H54 (cell line): ENCODE measurements at regions not wholly inside any gene's neighbourhood (a gene's known extent, or its start where the extent isn't known, plus 50 kb on each side); places are given as distances from the start of the nearest gene placed in this dataset.
"Not testable (repeated sequence)": the region's sequence is repeated elsewhere in the genome, so short reads cannot be mapped to it uniquely, and the experiment has no call there.

Experiments used
- DNase-seq: peaks from one replicate; pipeline ENCODE4 v3.0.0; 2011; ENCODE audit warnings: low spot score, mixed read lengths; ENCODE audit not compliant: insufficient read length
- FAIRE-seq: peaks from 3 replicates; lab custom pipeline; 2011; peaks lifted over from hg19 to GRCh38; lab: Jason Lieb, UNC
- POLR2A ChIP-seq: IDR thresholded peaks from 2 replicates; pipeline ENCODE4 v1.6.1; 2011; ENCODE audit warnings: low read depth, mild to moderate bottlenecking, low read length

GRCh38 chr10:61612450-61612849 lies 50.3 kb upstream of the CABCOCO1 start:
- DNase-seq (no peak), FAIRE-seq (no peak)
- no peak for TF ChIP-seq POLR2A

DNA sequence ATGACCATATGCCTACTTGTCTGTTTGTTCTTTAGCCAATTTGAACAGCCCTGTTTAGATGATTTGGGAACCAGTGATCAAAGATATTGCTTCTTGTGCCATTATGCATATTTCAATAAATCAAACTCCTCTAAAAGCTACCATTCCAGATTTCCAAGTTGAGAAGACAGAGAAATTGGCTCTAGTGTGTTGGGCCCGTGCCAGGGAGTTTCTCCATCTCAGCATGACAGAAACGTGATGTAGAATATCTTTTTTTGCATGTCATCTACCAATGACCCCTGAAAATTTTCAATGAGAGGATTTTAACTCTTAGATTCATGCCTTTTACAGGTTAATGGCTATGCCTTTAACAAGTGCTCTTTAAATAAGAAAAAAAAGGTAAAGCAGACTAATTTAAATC lies 50.7 kb upstream of the CABCOCO1 start:
- FAIRE-seq (no peak), DNase-seq (no peak)
- TF ChIP-seq POLR2A = no peak

- no peak for TF ChIP-seq POLR2A
- no peak for DNase-seq
- FAIRE-seq = no peak
Measured at GRCh38 chr10:61609701-61610100, 53.0 kb upstream of the CABCOCO1 start.

DNA sequence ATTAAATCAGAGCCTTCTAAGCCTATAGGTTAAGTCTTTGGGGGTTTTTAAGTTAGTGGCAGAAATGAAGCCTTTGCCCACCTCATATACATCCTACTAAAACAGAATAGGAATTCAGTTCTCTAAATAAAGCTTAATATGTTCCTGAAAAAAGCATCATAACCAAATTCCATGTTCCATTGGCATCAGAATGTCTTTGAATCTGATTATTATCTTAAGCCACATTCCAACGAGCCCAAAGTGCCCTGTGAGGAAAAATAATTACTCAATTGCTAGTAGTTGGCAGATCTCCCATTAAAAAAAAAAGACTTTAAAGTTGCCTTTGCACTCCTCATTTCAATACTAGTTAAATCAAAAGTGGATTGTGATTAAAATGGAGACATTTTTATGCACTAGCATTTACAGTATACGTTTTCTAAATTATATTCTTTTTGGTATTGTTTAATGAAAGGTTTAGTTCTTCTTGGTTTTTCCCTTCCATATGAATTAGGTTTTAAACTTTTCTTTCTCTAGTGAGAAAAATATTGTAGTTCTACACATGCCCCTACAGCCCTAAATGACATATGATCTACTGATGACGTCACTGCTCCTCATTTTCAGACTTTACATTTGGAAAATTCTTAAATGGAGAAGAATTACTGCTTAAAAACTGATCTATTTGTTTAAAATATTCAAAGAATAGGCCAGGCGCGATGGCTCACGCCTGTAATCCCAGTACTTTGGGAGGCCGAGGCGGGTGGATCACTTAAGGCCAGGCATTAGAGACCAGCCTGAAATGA lies 54.3 kb upstream of the CABCOCO1 start:
- no peak for TF ChIP-seq POLR2A
- FAIRE-seq (no peak), DNase-seq (no peak)

GRCh38 chr10:61606959-61607907 lies 55.5 kb upstream of the CABCOCO1 start:
- DNase-seq (no peak), FAIRE-seq (peak; percentile 87)
- TF ChIP-seq POLR2A = no peak

DNA sequence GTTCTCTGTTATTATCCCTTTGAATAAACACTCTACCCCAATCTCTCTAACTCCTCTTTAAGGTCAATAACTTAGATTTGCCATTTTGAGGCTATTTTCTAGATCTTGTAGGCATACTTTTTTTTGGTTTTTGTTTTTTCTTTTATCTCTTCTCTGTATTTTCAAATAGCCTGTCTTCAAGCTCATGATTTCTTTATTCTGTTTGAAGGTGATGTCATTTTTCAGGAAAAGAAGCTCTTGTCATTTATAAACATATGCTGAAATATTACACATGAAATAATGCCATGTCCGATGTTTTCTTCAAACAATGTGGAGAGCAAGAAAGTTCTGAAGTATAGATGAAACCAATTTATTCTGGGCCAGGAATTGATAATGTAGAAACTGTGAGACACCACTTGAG lies 57.5 kb upstream of the CABCOCO1 start:
- FAIRE-seq (no peak), DNase-seq (no peak)
- TF ChIP-seq POLR2A = no peak

GRCh38 chr10:61600399-61600798 lies 62.3 kb upstream of the CABCOCO1 start:
- DNase-seq (no peak), FAIRE-seq (no peak)
- no peak for TF ChIP-seq POLR2A

- FAIRE-seq = no peak
Measured at GRCh38 chr10:61594430-61594829, 68.3 kb upstream of the CABCOCO1 start.

DNA sequence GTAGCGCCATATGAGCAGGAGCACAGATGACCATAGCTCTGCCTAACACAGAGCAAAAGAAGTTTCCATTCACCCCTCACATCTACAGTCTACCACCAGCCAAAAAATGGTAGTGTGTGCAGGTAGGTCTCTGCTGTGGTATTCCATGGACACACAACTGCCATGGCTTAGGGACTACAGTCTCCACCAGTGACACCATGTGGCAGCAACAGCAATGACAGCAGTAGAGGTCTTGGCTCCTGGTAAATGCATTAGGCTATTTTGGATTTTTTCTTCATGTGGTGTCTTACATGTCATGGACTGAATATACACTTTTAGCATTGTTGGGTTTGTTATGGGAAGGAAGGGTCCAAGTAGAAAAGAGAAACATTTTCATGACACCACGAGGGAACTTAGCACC lies 70.1 kb upstream of the CABCOCO1 start:
- DNase-seq (no peak), FAIRE-seq (peak; percentile 81)
- TF ChIP-seq POLR2A = no peak

More at GRCh38 chr10:61594430-61594829, 68.3 kb upstream of the CABCOCO1 start:
- no peak for DNase-seq
- no peak for TF ChIP-seq POLR2A

GRCh38 chr10:61589547-61590243 lies 73.0 kb upstream of the CABCOCO1 start:
- no peak for TF ChIP-seq POLR2A
- FAIRE-seq (no peak), DNase-seq (no peak)

DNA sequence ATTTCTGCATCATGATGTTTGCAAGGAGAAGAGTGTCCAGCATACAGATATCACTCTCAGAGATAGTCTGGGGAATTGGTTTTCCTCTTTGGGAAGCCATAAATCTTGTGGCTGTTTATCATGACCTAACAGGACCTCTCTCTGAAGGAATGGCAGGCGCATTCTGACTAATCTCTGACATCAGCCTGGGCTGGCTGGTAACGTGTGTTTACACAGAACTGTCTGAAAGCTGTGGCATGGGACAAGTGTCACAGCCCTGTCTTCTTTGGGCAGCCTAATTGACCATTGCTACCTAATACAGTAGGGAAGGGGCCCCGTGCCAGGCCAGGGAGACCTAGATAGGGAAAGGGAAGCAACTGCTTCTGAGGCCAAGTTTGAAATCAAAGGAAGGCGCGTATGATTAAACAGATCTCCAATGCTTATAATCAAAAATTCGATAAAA lies 73.9 kb upstream of the CABCOCO1 start:
- no peak for FAIRE-seq
- TF ChIP-seq POLR2A = no peak
- no peak for DNase-seq

DNA sequence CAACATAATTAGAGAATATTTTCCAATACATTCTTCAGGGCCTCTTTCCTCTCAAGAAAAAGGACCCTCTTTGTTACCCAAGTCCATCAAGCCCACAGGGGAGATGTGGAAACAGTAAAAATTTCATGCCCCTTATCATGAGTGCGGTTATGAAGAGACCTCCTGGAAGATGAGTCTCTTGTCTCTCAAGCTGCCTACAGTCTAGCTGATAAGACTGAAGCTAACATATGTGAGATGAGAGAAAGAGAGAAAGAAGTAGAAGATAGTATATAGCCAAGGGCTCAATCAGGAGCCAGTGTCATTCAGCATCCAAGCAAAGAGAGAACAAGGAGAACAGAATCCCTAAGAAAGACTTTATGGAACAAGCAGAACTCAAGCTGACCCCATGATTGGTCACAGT lies 75.9 kb upstream of the CABCOCO1 start:
- FAIRE-seq (no peak), DNase-seq (no peak)
- no peak for TF ChIP-seq POLR2A

- DNase-seq (no peak), FAIRE-seq (no peak)
- TF ChIP-seq POLR2A = no peak
Measured at GRCh38 chr10:61580608-61581007, 82.1 kb upstream of the CABCOCO1 start.

- DNase-seq, FAIRE-seq: not testable (repeated sequence)
Measured at GRCh38 chr10:61570204-61570603, 92.5 kb upstream of the CABCOCO1 start.
